Neutrophil (primary cell): ENCODE measurements at regions not wholly inside any gene's neighbourhood (a gene's known extent, or its start where the extent isn't known, plus 50 kb on each side); places are given as distances from the start of the nearest gene placed in this dataset.

ENCODE experiments used
- H3K27ac ChIP-seq: fragments of 200-600 bp; sonication (generic); 2 replicates; pipeline ENCODE4 v1.5.1; 2016; ENCODE audit warnings: mild to moderate bottlenecking, moderate library complexity
- H3K27me3 ChIP-seq: fragments of 200-600 bp; sonication (generic); 2 replicates; pipeline ENCODE4 v1.6.0; 2016; ENCODE audit warnings: mild to moderate bottlenecking
- H3K36me3 ChIP-seq: fragments of 200-600 bp; sonication (generic); 2 replicates; pipeline ENCODE4 v1.5.1; 2017
- H3K4me1 ChIP-seq, 2 experiments: fragments of 200-600 bp in 1 of 2; sonication (generic) in 1 of 2; 1 replicate in 1 of 2; 2 replicates in 1 of 2; pipeline versions ENCODE4 v1.5.1 to v1.6.1; 2013 to 2016; ENCODE audit warnings: low read depth in 1 of 2, low read length in 1 of 2, mild to moderate bottlenecking in 1 of 2, moderate library complexity in 1 of 2; ENCODE audit not compliant: control insufficient read depth in 1 of 2, insufficient read depth in 1 of 2
- H3K4me3 ChIP-seq, 2 experiments: fragments of 200-600 bp in 1 of 2; sonication (generic) in 1 of 2; 1 replicate in 1 of 2; 2 replicates in 1 of 2; pipeline ENCODE4 v1.5.1; 2013 to 2016; ENCODE audit warnings: low read depth in 1 of 2, low read length in 1 of 2, mild to moderate bottlenecking in 1 of 2, moderate library complexity in 1 of 2
- H3K9me3 ChIP-seq: fragments of 200-600 bp; sonication (generic); 2 replicates; pipeline ENCODE4 v1.5.1; 2016
- TF ChIP-seq, protein P1 (sequence below): fragments of 200-600 bp; sonication (generic); IDR thresholded peaks from 2 replicates; pipeline ENCODE4 v1.5.1; 2016; ENCODE audit warnings: antibody characterized with exemption

DNA sequence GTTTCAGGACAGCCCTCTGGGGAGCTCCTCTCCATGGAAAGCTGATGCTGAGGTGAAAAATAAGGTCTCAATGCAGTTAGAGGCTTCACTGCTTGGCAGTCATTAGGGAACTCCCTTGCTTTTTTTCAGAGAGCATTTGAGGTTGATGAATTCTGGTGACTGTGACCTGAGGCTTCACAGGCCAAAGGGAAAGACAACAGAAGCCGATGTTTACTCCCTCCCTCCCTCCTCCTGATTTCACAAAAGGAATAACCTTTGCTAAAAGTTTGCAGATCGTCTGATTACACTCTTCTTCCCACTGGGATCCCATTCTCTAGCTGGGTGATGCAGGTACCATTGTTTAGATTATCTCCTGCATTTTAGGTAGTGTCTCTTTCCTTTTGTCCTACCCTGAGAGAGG lies 329.4 kb downstream of the KIF4B start:
- H3K36me3 ChIP-seq: no peaks in the 10 kb centered on the region
- no peak overlapping the region for H3K4me3 ChIP-seq
- H3K27ac ChIP-seq: no peak overlapping the region
- no peaks in the 10 kb centered on the region for H3K4me1 ChIP-seq
- no peaks in the 10 kb centered on the region for H3K27me3 ChIP-seq
- TF ChIP-seq, protein P1, sequence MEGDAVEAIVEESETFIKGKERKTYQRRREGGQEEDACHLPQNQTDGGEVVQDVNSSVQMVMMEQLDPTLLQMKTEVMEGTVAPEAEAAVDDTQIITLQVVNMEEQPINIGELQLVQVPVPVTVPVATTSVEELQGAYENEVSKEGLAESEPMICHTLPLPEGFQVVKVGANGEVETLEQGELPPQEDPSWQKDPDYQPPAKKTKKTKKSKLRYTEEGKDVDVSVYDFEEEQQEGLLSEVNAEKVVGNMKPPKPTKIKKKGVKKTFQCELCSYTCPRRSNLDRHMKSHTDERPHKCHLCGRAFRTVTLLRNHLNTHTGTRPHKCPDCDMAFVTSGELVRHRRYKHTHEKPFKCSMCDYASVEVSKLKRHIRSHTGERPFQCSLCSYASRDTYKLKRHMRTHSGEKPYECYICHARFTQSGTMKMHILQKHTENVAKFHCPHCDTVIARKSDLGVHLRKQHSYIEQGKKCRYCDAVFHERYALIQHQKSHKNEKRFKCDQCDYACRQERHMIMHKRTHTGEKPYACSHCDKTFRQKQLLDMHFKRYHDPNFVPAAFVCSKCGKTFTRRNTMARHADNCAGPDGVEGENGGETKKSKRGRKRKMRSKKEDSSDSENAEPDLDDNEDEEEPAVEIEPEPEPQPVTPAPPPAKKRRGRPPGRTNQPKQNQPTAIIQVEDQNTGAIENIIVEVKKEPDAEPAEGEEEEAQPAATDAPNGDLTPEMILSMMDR: no peak
- no peaks in the 10 kb centered on the region for H3K9me3 ChIP-seq

DNA sequence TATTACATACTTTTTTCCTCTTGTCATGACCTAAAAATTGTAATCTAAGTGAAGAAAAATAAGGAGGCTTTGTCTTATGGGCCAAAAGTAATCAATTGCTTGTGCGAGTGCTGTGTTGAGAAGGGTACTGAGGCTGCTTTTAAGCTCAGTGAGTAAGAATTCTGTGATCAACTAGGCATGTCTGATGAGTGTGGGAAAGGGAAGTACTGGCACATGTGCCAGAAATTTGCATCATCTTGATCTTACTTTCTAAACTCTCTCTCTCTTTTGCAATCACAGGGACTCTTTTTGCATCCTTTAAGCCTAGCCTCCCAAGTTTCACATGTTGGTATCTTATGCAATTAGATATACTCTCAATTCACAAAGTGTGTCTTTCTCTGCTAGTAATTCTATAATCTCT lies 329.9 kb downstream of the KIF4B start:
- TF ChIP-seq, protein P1: no peak
- no peaks in the 10 kb centered on the region for H3K4me1 ChIP-seq
- no peaks in the 10 kb centered on the region for H3K9me3 ChIP-seq
- H3K27ac ChIP-seq: no peak overlapping the region
- no peaks in the 10 kb centered on the region for H3K27me3 ChIP-seq
- no peaks in the 10 kb centered on the region for H3K36me3 ChIP-seq
- H3K4me3 ChIP-seq: no peak overlapping the region

DNA sequence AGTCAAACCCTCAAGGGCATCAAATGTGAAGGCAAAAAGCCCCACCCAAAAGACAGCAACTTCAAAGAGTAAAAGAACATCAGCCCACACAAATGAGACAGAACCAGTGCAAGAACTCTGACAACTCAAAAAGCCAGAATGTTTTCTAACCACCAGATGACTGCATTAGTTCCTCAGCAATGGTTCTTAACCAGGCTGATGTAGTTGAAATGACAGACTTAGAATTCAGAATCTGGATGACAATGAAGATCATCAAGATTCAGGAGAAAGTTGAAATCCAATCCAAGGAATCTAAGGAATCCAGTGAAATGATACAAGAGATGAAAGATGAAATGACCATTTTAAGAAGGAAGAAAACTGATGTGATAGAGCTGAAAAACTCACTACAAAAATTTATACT lies 339.7 kb downstream of the KIF4B start:
- Histone ChIP-seq H3K4me3 (no peak overlapping the region), H3K27me3 (no peaks in the 10 kb centered on the region), H3K36me3 (no peaks in the 10 kb centered on the region), H3K4me1 (no peaks in the 10 kb centered on the region), H3K27ac (no peak overlapping the region), H3K9me3 (no peaks in the 10 kb centered on the region)
- TF ChIP-seq, protein P1: no peak

DNA sequence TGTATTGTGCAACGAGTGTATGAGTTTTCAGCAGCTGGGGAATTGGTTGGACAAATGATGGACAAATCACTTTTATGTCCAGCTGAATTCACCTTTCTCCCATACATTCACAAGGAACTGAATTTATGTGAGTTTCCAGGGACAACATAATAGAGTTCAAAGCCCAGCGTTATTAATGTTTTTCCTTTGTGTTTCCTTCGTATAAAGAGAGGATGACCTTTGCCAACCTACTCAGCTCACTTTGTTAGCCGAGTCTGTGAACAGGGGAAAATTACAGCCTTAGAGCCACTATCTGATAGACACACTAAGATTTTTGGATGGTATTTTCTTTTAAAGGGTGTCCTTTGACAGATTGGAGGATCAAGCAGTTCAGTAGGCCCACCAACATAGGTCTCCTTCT lies 352.5 kb downstream of the KIF4B start:
- TF ChIP-seq, protein P1: no peak
- H3K36me3 ChIP-seq: no peaks in the 10 kb centered on the region
- H3K4me1 ChIP-seq: no peaks in the 10 kb centered on the region
- no peak overlapping the region for H3K4me3 ChIP-seq
- no peak overlapping the region for H3K27ac ChIP-seq
- H3K9me3 ChIP-seq: no peaks in the 10 kb centered on the region
- H3K27me3 ChIP-seq: no peaks in the 10 kb centered on the region

DNA sequence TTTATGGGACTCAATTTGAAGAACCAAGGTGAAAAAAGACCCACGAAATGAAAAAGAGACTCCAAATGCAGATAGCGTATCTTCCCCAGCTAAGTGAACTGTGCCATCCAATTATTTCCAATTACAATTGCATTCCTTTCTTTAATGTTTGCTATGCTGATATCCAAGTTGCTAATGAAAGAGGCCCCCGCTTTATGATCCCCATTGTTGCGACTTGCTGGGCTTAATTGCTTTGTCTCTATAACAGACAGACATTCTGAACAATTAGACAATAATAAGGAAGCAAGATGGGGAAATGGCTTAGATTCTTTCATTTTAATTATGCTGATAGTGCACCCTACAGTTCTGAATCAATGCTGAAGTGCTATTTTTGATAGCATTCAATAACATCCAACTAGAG lies 354.3 kb downstream of the KIF4B start:
- Histone ChIP-seq H3K9me3 (no peaks in the 10 kb centered on the region), H3K36me3 (no peaks in the 10 kb centered on the region), H3K27me3 (no peaks in the 10 kb centered on the region), H3K4me1 (no peaks in the 10 kb centered on the region), H3K27ac (no peak overlapping the region), H3K4me3 (no peak overlapping the region)
- TF ChIP-seq, protein P1: no peak

DNA sequence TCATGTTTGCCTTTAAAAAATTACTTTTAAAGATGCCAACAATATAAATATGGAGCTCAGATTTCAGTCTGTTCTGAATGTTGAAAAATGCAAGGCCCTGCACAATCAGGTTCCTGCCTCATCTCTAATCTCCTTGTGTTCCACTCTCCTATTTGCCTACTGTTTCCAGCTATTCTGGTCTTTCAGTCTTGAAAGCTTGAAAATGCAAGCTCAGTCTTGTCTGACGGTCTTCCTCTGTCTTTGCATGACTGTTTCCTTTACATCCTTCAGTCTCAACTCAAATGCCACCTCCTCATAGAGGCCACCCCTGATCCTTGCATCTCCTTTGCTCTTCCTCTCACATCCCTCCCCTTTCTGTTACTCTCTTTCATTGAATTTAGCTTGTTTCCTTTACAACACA lies 354.9 kb downstream of the KIF4B start:
- Histone ChIP-seq H3K4me1 (no peaks in the 10 kb centered on the region), H3K27me3 (no peaks in the 10 kb centered on the region), H3K9me3 (no peaks in the 10 kb centered on the region), H3K27ac (no peak overlapping the region), H3K4me3 (no peak overlapping the region), H3K36me3 (no peaks in the 10 kb centered on the region)
- TF ChIP-seq, protein P1: no peak
